Vagina (tissue), 2 donors: ENCODE measurements at regions not wholly inside any gene's neighbourhood (a gene's known extent, or its start where the extent isn't known, plus 50 kb on each side); places are given as distances from the start of the nearest gene placed in this dataset.

Experiments used
- DNase-seq, 2 donors: peaks; one replicate each; pipeline ENCODE4 v3.0.0-alpha.2; 2017; ENCODE audit errors: extremely low spot score in 2 of 2
- H3K27ac ChIP-seq: fragments of 200-600 bp; sonication (generic); one replicate; pipeline ENCODE4 v1.5.1; 2019
- H3K27me3 ChIP-seq: fragments of 200-600 bp; sonication (generic); one replicate; pipeline ENCODE4 v1.5.1; 2019
- H3K36me3 ChIP-seq, 2 donors: fragments of 200-600 bp; sonication (generic); one replicate each; pipeline ENCODE4 v1.5.1; 2017 to 2019
- H3K4me1 ChIP-seq: fragments of 200-600 bp; sonication (generic); one replicate; pipeline ENCODE4 v1.5.1; 2019
- H3K4me3 ChIP-seq, 2 donors: fragments of 200-600 bp; sonication (generic); 1 replicate in 1 of 2; 2 replicates in 1 of 2; pipeline ENCODE4 v1.5.1; 2016 to 2019
- H3K9me3 ChIP-seq: fragments of 200-600 bp; sonication (generic); one replicate; pipeline ENCODE4 v1.5.1; 2019
- POLR2A ChIP-seq, 2 donors: fragments of 450-650 bp; IDR thresholded peaks; one replicate each; pipeline ENCODE4 v1.6.1; 2017; ENCODE audit warnings: antibody characterized with exemption in 2 of 2, mild to moderate bottlenecking in 2 of 2, moderate library complexity in 2 of 2
- POLR2AphosphoS5 ChIP-seq, 2 donors: sonication (generic); formaldehyde crosslinking; IDR thresholded peaks; one replicate each; pipeline ENCODE4 v1.9.0; 2017; ENCODE audit warnings: antibody characterized with exemption in 2 of 2, mild to moderate bottlenecking in 2 of 2, low read depth in 1 of 2; ENCODE audit not compliant: insufficient read depth in 1 of 2
- intact Hi-C: fragments of 100-400 bp; cut with DNase I; formaldehyde crosslinking; loops from one replicate; pipeline ENCODE4 v1.15.1; 2023
- TF ChIP-seq, protein P1 (sequence below), 3 experiments: fragments of 450-650 bp in 2 of 3; fragments of 200-600 bp in 1 of 3; sonication (generic) in 1 of 3; IDR thresholded peaks; one replicate each; pipeline ENCODE4 v1.5.1; 2017 to 2019; ENCODE audit warnings: antibody characterized with exemption in 3 of 3, mild to moderate bottlenecking in 2 of 3, moderate library complexity in 2 of 3

DNA sequence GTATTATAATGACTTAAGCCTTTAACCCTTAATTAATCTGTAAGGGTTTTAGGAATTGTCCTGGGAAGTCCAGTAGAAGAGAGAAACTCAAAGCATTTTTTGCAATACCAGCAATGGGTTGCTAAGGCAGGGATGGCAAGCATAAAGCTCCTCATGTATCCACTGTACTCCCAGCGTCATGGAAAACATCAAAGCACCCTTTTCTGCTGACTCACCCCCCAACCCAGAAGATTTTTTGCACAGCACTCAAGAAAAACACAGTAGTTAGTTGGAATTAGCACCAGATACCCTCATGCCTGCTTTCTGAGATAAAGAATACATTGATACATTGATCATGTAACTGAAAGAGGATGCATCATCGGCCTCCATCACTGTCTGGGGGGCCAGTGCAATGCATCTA, 199.1 kb upstream of the CNOT2 start:
- Histone ChIP-seq H3K4me1 (no peaks in the 10 kb centered on the region), H3K4me3 (no peak overlapping the region), H3K27ac (no peak overlapping the region), H3K36me3 (no peaks in the 10 kb centered on the region), H3K9me3 (no peaks in the 10 kb centered on the region), H3K27me3 (no peaks in the 10 kb centered on the region)
- TF ChIP-seq, protein P1, sequence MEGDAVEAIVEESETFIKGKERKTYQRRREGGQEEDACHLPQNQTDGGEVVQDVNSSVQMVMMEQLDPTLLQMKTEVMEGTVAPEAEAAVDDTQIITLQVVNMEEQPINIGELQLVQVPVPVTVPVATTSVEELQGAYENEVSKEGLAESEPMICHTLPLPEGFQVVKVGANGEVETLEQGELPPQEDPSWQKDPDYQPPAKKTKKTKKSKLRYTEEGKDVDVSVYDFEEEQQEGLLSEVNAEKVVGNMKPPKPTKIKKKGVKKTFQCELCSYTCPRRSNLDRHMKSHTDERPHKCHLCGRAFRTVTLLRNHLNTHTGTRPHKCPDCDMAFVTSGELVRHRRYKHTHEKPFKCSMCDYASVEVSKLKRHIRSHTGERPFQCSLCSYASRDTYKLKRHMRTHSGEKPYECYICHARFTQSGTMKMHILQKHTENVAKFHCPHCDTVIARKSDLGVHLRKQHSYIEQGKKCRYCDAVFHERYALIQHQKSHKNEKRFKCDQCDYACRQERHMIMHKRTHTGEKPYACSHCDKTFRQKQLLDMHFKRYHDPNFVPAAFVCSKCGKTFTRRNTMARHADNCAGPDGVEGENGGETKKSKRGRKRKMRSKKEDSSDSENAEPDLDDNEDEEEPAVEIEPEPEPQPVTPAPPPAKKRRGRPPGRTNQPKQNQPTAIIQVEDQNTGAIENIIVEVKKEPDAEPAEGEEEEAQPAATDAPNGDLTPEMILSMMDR (IDR thresholded peaks at IDR 0.05) = no peak
- TF ChIP-seq POLR2A (IDR thresholded peaks at IDR 0.05) = no peak
- TF ChIP-seq POLR2AphosphoS5 (IDR thresholded peaks at IDR 0.05; ENCODE audit: insufficient read depth in 1 of 2, low read depth in 1 of 2) = no peak
- no peak for DNase-seq
- intact Hi-C loops = no loop called here

DNA sequence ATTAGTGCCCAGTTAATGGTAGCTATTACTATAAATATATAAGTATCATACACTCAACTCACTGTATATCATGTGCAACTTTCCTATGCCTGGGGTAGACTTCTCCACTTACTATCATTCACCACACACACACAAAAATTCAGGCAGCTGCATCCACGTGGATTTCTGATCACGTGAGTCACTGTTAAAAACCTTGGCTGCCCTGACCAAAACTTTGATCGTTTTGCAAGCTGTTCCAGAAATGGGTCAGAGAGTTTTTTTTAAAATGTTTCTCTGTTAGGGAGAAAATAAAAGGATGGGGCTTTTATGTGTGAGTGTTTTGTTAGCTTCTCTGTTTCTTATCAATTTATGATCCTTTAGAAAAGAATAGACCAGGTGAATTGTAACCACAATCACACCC, 198.2 kb upstream of the CNOT2 start:
- no peak overlapping the region for H3K27ac ChIP-seq
- no peak overlapping the region for H3K4me3 ChIP-seq
- no peaks in the 10 kb centered on the region for H3K9me3 ChIP-seq
- intact Hi-C loops = no loop called here
- no peaks in the 10 kb centered on the region for H3K36me3 ChIP-seq
- no peaks in the 10 kb centered on the region for H3K4me1 ChIP-seq
- no peak for DNase-seq
- no peaks in the 10 kb centered on the region for H3K27me3 ChIP-seq
- no peak for TF ChIP-seq POLR2AphosphoS5 (IDR thresholded peaks at IDR 0.05; ENCODE audit: insufficient read depth in 1 of 2, low read depth in 1 of 2)
- no peak for TF ChIP-seq POLR2A (IDR thresholded peaks at IDR 0.05)
- TF ChIP-seq, protein P1 (IDR thresholded peaks at IDR 0.05) = no peak

DNA sequence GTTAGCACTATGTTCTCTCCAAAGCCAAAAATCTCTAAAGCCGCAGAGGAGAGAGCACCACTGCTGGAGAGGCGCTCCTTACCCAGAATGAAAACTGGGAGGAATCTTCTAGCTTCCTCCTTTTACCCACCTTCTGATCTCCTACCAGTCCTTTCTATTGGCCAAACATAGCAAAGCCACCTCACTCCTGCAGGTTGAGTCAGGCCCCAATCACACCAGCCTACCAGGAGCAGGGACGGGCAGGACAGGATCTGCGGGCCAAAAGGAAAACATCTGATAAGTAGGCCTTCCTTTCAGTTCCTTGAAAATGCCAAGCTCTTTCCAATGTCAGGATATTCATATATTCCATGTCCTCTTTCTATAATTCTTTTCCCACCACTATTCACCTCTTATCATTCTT, 197.7 kb upstream of the CNOT2 start:
- DNase-seq = no peak
- no peak overlapping the region for H3K4me3 ChIP-seq
- no peaks in the 10 kb centered on the region for H3K27me3 ChIP-seq
- intact Hi-C loops = no loop called here
- no peak overlapping the region for H3K27ac ChIP-seq
- H3K9me3 ChIP-seq = no peaks in the 10 kb centered on the region
- no peaks in the 10 kb centered on the region for H3K4me1 ChIP-seq
- TF ChIP-seq POLR2A (IDR thresholded peaks at IDR 0.05) (no peak), POLR2AphosphoS5 (IDR thresholded peaks at IDR 0.05; ENCODE audit: insufficient read depth in 1 of 2, low read depth in 1 of 2) (no peak)
- TF ChIP-seq, protein P1 (IDR thresholded peaks at IDR 0.05) = no peak
- no peaks in the 10 kb centered on the region for H3K36me3 ChIP-seq

DNA sequence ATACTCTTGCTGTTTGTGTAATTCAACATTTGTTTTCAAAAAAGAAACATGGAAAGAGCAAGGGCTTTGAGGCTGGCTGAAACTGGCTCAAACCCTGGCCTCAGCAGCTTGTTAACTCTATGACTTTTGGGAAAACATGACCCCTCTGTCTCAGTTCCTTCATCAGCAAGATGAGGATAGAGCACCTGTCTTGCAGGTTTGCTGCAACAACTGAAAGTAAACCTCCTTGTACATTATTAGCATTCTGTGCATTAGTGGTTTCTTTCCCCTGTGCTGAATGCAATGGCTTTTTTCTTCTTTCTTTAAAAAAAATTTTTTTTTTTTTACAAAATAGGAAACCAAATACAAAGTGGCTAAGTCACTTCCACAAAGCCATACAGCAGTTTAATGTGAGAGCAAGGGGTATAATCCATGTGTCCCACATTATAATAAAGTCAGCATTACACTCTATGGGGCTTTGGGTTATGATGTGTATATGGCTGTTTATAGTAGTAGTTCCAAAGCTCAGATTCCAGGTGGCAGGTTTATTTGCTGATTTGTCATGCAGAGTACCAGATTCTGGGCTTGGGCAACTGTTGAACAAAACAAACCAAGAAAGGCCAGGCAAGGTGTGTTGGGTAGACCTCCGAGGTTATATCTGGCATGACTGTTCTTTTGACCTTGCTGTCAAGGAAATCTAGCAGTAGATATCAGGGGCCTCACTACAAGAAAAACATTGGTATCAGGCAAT, 194.5 kb upstream of the CNOT2 start:
- no peak for DNase-seq
- Histone ChIP-seq H3K36me3 (no peaks in the 10 kb centered on the region), H3K9me3 (no peaks in the 10 kb centered on the region), H3K27ac (no peak overlapping the region), H3K4me3 (no peak overlapping the region), H3K4me1 (peaks cover 6% of the 10 kb centered on the region), H3K27me3 (no peaks in the 10 kb centered on the region)
- intact Hi-C loops = no loop called here
- no peak for TF ChIP-seq POLR2AphosphoS5 (IDR thresholded peaks at IDR 0.05; ENCODE audit: insufficient read depth in 1 of 2, low read depth in 1 of 2)
- TF ChIP-seq, protein P1 (IDR thresholded peaks at IDR 0.05) = no peak
- no peak for TF ChIP-seq POLR2A (IDR thresholded peaks at IDR 0.05)

DNA sequence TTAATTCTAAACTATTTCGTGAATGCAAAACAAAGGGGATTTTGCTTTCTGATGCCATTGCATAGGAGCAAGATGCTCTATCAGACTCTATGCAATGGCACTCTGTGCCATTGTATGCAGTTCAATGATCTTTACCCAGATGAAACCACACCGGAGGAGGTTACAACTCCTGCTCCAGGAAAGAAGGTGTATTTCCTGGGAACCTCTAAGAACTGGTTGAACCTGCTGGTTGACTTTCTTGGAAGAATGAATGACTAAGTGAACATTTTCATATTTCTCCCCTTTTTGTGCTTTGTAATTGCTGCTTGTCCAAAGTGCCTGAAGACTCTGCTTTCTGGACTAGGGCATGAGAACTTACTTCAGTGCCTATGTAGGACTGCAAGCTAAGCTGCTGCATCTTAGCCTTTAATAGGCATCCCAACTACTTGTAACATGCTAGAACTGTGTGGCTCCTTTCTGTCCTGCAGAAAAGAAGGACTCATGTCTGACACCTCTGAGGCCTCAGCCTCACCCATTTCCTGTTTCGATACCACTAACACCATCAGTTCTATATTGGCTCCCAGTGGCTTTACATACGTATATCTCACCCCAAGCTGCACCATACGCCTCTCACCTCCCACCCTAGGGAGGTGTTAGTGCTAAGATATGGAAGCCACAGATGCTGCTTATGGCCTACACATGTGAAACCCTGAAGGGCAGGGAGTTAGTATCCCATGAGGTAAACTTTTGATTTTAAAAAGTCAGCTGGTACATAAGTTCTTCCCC, 193.5 kb upstream of the CNOT2 start:
- TF ChIP-seq POLR2A (IDR thresholded peaks at IDR 0.05) = no peak
- no peak for TF ChIP-seq POLR2AphosphoS5 (IDR thresholded peaks at IDR 0.05; ENCODE audit: insufficient read depth in 1 of 2, low read depth in 1 of 2)
- TF ChIP-seq, protein P1 (IDR thresholded peaks at IDR 0.05) = no peak
- Histone ChIP-seq H3K4me1 (peaks cover 6% of the 10 kb centered on the region), H3K27ac (no peak overlapping the region), H3K9me3 (no peaks in the 10 kb centered on the region), H3K36me3 (no peaks in the 10 kb centered on the region), H3K4me3 (no peak overlapping the region), H3K27me3 (no peaks in the 10 kb centered on the region)
- intact Hi-C loops = no loop called here
- DNase-seq = no peak
